ENCODE measurements at regions not wholly inside any gene's neighbourhood (a gene's known extent, or its start where the extent isn't known, plus 50 kb on each side); places are given as distances from the start of the nearest gene placed in this dataset.
A peak's percentile ranks its signal among the peaks of the same experiment; 100 is the strongest.

GRCh38 chr4:31272331-31273061 lies 552.3 kb downstream of the PCDH7 start:
- DNase-seq (ENCODE audit: low read depth): no peak

DNA sequence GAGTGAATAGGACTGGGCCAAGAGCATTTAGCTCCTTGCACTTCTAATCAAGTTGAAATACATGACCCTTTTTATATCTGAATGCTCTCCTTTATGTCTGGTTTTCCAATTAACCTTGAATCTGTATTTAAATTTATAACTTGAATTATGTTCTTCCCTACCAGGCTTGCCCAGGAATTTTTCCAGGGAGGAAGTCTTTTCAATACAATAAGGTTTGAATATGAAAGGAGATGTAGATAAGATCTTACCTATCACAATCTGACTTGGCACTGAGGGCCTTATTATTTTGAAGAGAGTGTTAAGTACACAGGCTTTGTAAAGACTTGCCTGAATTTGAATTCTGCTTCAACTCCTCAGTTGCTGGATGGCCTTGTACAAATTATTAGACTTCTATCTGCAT lies 555.7 kb downstream of the PCDH7 start:
- DNase-seq (ENCODE audit: low read depth): no peak

DNA sequence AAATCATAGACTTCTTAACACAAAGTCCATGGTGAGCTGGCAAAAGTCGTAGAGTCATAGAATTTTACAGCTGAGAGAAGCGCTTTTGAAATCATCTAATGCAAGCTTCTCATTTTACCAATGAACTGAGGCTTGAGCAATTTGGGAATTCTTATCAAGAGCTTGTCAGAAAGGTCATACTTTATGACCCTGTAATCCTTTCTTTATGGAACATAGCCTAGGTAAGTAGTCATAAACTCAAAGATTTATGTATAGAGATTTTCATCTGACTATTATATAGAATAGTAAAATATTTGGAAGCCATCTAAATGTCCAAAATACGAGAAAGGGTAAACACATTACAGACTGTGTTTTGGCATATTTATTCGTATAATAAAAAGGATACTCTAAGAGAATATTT lies 563.5 kb downstream of the PCDH7 start:
- DNase-seq (ENCODE audit: low read depth): no peak

GRCh38 chr4:31290836-31291235 lies 570.7 kb downstream of the PCDH7 start:
- DNase-seq (ENCODE audit: low read depth): no peak

GRCh38 chr4:31291238-31291637 lies 571.1 kb downstream of the PCDH7 start:
- no peak for DNase-seq (ENCODE audit: low read depth)

DNA sequence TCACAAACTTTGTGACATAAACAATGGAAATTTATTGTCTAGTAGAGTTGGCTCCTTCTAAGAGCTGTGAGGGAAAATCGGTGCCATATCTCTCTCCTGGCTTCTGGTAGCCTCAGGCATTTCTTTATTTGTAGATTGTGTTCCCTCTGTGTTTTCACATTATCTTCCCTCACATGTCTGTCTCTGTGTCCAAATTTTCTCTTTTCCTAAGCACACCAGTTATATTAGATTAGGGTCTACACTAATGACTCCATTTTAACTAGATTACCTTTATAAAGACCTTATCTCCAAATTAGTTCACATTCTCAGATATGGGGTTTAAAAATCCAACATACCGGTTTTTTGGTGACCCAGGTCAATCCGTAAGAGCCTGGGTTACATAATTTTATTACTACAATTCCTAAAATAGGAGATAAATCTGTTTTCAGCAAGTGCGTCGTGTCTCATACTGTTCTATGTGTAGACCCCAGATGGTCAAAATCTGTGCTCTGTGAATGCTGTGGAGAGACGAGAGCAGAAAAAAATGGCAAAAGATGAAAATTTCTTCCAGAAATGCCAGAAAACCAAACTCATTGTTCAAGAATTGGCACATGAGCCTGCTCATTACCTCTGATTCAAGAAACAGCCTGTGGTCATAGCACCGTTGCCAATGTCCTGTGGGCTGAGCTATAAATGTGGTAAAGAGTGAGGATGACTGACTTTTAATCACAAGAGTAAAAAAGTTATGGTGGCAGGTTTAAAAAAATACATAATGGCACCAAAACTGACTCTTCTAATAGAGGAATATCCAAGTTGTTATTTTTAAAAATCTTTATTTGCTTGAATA lies 574.7 kb downstream of the PCDH7 start:
- peak; percentile 14 for DNase-seq (ENCODE audit: low read depth)

DNA sequence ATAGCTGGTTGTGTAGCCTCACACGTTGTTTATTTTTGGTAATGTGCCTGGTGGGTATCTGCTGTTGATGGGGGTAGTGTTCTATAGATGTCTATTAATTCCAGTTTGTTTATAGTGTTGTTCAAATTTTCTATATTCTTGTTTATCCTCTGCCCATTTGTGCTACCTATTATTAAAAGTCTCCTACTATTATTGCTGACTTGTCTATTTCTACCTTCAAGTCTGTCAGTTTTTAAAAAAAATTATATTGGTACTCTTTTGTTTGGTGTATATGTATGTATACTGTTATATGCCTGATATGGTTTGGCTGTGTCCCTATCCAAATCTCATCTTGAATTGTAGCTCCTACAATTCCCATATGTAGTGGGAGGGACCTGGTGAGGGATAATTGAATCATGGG lies 578.6 kb downstream of the PCDH7 start:
- DNase-seq (ENCODE audit: low read depth): no peak

DNA sequence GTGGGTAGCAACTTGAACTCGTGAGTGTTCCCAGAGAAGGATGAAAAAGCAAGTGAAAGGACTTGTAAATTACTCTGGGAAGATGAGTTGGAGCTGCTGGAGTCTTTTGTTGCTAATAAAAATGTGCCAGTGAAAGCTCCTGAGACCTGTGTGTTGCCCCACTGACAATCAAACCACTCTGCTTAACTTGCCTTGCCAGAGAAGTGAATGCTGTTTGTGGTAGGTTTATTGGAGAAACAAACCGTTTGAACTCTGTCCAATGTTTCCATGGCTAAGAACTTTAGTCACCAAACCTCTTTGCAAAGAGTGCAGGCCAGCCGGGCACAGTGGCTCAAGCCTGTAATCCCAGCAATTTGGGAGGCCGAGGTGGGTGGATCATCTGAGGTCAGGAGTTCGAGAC lies 586.9 kb downstream of the PCDH7 start:
- no peak for DNase-seq (ENCODE audit: low read depth)

DNA sequence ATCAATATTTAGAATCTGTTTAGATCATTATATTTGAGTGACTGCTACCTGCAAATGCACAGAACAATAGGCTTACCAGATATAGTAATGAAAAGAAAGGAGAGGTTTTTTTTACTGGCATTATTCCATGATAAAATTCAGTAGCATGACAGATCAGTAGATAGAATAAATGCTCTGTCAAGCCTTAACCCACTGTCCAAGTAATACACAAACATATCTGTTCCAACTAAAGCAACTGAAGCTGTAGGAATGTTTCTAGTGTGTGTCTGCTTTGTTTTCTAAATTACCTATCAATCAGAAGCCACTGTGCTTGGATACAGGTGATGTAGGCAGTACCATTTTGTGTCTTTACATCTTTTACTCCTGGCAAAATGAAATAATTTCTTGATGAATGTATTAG lies 604.6 kb downstream of the PCDH7 start:
- no peak for DNase-seq (ENCODE audit: low read depth)

DNA sequence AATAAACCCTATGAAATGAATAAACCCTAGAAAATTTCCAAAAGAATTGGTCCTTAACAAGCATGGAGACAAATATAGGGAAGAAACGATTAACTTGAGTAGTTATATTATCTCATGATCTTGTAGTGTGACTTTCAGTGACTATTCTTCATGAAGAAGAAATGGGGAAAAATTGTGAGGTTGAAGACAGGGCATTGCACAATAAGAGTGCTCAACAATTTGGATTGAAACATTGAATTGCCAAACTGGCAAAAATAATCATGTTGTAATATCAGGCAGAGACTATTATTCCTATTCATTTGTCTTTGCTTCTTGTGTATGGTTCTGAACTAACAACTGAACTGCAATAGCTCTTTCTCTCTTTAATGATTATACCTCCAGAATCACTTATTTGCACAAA lies 605.1 kb downstream of the PCDH7 start:
- DNase-seq (ENCODE audit: low read depth): no peak

GRCh38 chr4:31327031-31327430 lies 606.9 kb downstream of the PCDH7 start:
- DNase-seq (ENCODE audit: low read depth): no peak

- DNase-seq (ENCODE audit: low read depth): peak; percentile 24
These were observed 608.8 kb downstream of the PCDH7 start for GRCh38 chr4:31328932-31329331.

- DNase-seq (ENCODE audit: low read depth): peak; percentile 53
These were observed 614.1 kb downstream of the PCDH7 start for GRCh38 chr4:31334086-31334910.

GRCh38 chr4:31338000-31338399 lies 617.8 kb downstream of the PCDH7 start:
- DNase-seq (ENCODE audit: low read depth): no peak

DNA sequence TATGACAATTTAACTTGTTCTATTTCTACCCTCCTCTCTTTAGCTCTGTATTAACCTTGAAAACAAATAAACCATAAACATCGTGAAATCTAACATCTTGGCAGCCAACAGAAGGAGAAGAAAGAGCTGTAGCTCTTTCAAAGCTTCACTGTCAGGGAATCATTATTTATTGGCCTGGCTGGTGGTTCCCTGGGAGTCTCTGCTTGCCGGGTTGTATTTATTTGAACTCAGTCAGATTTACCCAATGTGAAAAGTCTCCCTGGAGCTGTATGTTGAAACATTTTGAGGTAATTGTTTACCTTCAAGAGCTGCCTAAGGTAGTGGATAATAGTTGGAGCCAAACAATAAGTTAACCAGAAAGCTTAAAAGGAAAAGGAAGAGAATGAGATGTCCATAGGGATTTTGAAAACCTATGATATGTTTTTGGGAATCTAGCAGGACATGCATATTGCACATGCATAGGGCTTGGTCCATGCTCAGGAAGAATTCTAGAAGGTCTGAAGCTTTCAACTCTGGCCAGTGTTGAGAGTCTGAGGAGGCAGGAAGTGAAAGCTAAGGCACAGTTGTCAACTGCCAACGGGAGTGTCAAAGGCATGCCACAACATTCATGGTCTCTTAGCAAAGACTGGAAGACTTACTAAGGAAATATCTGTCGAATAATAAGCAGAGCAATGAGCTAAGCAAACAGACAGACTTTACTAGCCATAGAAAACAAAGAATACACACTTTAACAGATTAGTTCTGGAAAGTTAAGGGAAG lies 621.6 kb downstream of the PCDH7 start:
- DNase-seq (ENCODE audit: low read depth): no peak

- no peak for DNase-seq (ENCODE audit: low read depth)
These were observed 622.9 kb downstream of the PCDH7 start for GRCh38 chr4:31343061-31343460.

DNA sequence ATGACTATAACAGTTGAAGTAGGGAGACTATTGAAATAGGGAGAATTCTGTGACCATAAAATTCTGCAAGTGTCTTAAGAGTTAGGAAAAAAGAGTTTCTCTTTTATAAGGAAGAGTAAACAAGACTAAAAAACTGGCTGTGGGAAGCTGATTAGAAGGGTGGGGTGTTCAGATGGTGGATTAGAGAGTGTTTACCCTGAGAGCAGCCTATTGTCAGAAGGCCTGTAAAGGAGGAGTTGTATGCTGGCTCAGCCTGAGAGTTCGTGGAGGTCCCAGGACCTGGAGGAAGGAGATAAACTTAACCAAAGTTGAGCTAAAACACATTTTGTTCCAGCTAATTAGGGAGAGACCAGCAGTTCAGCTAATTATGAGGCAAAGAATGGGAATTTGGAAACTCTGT lies 629.7 kb downstream of the PCDH7 start:
- no peak for DNase-seq (ENCODE audit: low read depth)

DNA sequence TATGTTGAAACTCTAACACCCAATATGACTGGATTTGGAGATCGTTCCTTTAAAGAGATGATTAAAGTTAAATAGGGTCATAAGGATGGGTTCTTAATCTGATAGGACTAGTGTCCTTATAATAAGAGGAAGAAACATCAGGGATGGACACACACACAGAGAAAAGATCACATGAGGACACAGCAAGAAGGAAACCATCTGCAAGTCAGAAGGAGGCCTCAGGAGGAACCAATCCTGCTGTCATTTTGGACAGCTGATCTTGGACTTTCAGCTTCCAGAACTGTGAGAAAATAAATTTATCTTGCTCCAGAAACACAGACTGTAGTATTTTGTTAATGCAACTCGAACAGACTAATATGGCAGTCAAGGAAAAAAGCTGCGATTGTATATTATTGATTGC lies 631.5 kb downstream of the PCDH7 start:
- DNase-seq (ENCODE audit: low read depth): no peak

DNA sequence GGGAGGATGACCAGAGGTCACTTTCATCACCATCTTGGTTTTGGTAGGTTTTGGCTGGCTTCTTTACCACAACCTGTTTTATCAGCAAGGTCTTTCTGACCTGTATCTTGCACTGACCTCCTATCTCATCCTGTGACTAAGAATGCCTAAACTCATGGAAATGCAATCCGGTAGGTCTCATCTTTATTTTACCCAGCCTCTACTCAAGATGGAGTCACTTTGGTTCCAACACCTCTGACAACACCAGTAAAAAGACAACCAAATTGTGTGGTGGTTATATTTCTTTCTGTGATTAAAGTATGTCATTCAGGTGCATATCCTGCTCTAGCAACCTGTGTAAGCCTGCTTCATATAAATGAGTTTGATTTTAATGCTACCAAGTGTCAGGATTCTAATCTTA lies 636.7 kb downstream of the PCDH7 start:
- DNase-seq (ENCODE audit: low read depth): no peak

- DNase-seq (ENCODE audit: low read depth): peak; percentile 89
These were observed 640.6 kb downstream of the PCDH7 start for GRCh38 chr4:31360786-31361185.

DNA sequence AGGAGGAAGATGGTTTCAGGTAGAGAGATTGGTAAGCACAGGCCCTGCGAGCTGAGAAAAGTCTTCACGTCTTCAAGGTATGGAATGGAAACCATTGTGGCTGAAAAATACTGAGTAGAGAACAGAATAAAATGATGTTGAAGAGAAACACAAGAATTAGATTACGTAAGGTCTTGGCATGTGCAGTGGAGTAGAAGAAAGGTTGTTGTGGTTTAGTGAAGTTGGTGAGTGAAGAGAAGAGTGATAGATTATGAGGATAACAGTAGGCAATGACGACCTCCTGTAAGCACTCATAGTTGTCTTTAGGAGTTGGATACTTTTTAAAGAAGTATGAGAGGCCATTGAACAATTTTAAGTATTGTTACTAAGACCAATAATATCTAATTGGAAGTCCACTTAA lies 642.6 kb downstream of the PCDH7 start:
- DNase-seq (ENCODE audit: low read depth): no peak
